ENCODE measurements at regions not wholly inside any gene's neighbourhood (a gene's known extent, or its start where the extent isn't known, plus 50 kb on each side); places are given as distances from the start of the nearest gene placed in this dataset.

DNA sequence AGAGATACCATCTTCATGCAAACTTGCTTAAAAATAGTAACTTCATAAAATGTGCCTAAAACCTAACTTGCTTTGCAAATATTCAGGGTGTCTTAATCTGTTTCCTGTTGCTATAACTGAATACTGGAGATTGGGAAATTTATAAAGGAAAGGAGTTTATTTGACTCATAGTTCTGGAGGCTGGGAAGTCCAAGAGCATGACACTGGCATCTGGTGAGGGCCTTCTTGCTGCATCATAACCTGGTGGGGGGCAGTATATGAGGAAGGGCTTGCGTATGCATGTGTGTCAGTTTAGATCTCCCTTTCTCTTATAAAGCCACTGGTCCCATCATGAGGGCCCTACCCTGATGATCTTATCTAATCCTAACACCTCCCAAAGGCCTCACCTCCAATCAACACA, 166.5 kb downstream of the LPIN1 start:
- Histone ChIP-seq H3K27me3 (replicated peaks; ENCODE audit: insufficient read depth) (no peaks in the 10 kb centered on the region), H3K27ac (no peak overlapping the region), H3K4me1 (replicated peaks) (no peaks in the 10 kb centered on the region), H3K9me3 (no peaks in the 10 kb centered on the region), H3K36me3 (no peaks in the 10 kb centered on the region), H3K4me3 (no peak overlapping the region)
- whole genome bisulfite sequencing = 95% methylated on average over 1 of the region's 1 CpG
- no peak for DNase-seq (ENCODE audit: low spot score)
- intact Hi-C loops (cut with DNase I) = no loop called here
- TF ChIP-seq POLR2A (IDR thresholded peaks at IDR 0.05) = no peak
- no peak for TF ChIP-seq CTCF (IDR thresholded peaks at IDR 0.05)
- no peak for TF ChIP-seq POLR2AphosphoS5 (IDR thresholded peaks at IDR 0.05)

DNA sequence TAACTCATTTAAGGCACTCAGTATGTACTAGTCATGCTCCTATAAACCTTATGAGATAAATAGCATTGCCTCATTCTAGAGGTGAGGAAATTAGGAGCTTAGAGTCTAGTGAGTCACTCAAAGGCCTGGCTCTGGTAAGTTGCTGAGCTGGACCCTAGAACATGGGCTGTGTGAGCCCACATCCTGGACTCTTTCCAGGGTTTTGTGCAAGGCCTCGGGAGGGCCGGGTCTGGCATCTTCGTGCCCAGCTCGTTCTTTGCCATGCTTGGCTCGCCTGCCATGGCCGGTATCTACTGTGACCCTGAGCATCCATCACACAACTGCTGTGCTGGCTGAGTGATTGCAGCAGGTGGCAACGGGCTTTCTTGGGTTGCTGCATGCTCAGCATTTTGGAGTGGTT, 168.0 kb downstream of the LPIN1 start:
- Histone ChIP-seq H3K36me3 (no peaks in the 10 kb centered on the region), H3K4me3 (no peak overlapping the region), H3K4me1 (replicated peaks) (no peaks in the 10 kb centered on the region), H3K27me3 (replicated peaks; ENCODE audit: insufficient read depth) (no peaks in the 10 kb centered on the region), H3K9me3 (no peaks in the 10 kb centered on the region), H3K27ac (no peak overlapping the region)
- DNase-seq (ENCODE audit: low spot score) = no peak
- TF ChIP-seq POLR2AphosphoS5 (IDR thresholded peaks at IDR 0.05) = no peak
- no peak for TF ChIP-seq POLR2A (IDR thresholded peaks at IDR 0.05)
- no peak for TF ChIP-seq CTCF (IDR thresholded peaks at IDR 0.05)
- intact Hi-C loops (cut with DNase I) = no loop called here
- 98% methylated on average over 7 of the region's 7 CpGs for WGBS

DNA sequence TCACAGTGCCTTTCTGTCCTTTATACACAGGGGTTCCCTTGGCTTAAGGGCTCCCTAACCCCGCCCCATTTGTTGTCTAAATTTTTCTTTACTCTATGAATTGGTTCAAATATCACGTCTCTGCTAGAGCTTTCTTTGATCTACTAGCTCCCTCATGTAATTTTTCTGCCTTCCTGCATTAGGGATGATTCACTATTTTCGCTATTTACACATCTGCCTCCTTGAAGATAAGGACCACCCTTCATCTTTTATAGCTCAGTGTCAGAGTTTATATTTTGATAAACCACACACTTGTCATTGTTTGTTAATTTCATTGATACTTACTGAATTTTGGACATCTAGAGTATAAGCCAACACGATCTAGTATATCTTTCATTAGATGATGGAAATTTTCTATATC, 169.2 kb downstream of the LPIN1 start:
- Histone ChIP-seq H3K4me1 (replicated peaks) (no peaks in the 10 kb centered on the region), H3K9me3 (no peaks in the 10 kb centered on the region), H3K36me3 (no peaks in the 10 kb centered on the region), H3K27ac (no peak overlapping the region), H3K4me3 (no peak overlapping the region), H3K27me3 (replicated peaks; ENCODE audit: insufficient read depth) (no peaks in the 10 kb centered on the region)
- intact Hi-C loops (cut with DNase I) = no loop called here
- TF ChIP-seq POLR2AphosphoS5 (IDR thresholded peaks at IDR 0.05) (no peak), CTCF (IDR thresholded peaks at IDR 0.05) (no peak), POLR2A (IDR thresholded peaks at IDR 0.05) (no peak)
- no peak for DNase-seq (ENCODE audit: low spot score)
- WGBS = 88% methylated on average over 4 of the region's 4 CpGs

DNA sequence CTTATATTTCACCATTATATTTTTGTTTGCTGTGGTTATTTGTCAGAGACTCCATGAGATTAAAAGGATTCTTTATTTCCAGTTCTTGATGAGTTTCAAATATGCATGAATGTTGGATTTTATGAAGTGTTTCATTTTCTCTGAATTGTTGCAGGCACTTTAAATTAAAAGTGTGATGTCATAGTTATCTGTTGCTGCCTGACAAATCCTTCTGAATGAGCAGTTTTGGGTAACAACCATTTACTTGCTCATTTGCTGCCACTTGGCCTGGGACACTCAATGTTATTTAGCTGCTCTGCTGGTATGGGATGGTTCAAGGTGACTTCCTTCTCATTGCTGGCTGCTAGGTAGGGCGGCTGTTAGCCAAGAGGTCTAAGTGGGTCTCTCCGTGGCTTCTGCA, 173.5 kb downstream of the LPIN1 start:
- no peak for DNase-seq (ENCODE audit: low spot score)
- Histone ChIP-seq H3K27ac (no peak overlapping the region), H3K9me3 (no peaks in the 10 kb centered on the region), H3K4me1 (replicated peaks) (no peaks in the 10 kb centered on the region), H3K4me3 (no peak overlapping the region), H3K36me3 (no peaks in the 10 kb centered on the region), H3K27me3 (replicated peaks; ENCODE audit: insufficient read depth) (no peaks in the 10 kb centered on the region)
- intact Hi-C loops (cut with DNase I) = no loop called here
- TF ChIP-seq POLR2AphosphoS5 (IDR thresholded peaks at IDR 0.05) = no peak
- TF ChIP-seq CTCF (IDR thresholded peaks at IDR 0.05) = no peak
- no peak for TF ChIP-seq POLR2A (IDR thresholded peaks at IDR 0.05)
- WGBS = 93% methylated on average over 2 of the region's 2 CpGs

GRCh38 chr2:11920993-11921583, 174.7 kb downstream of the LPIN1 start:
- no peaks in the 10 kb centered on the region for H3K9me3 ChIP-seq
- H3K4me1 ChIP-seq (replicated peaks) = no peaks in the 10 kb centered on the region
- H3K36me3 ChIP-seq = no peaks in the 10 kb centered on the region
- no peak overlapping the region for H3K4me3 ChIP-seq
- intact Hi-C loops (cut with DNase I) = no loop called here
- TF ChIP-seq CTCF (IDR thresholded peaks at IDR 0.05) (no peak), POLR2A (IDR thresholded peaks at IDR 0.05) (no peak), POLR2AphosphoS5 (IDR thresholded peaks at IDR 0.05) (no peak)
- WGBS = 83% methylated on average over 6 of the region's 6 CpGs
- H3K27me3 ChIP-seq (replicated peaks; ENCODE audit: insufficient read depth) = no peaks in the 10 kb centered on the region
- no peak overlapping the region for H3K27ac ChIP-seq
- no peak for DNase-seq (ENCODE audit: low spot score)
